T-cell (primary cell): ENCODE measurements at regions not wholly inside any gene's neighbourhood (a gene's known extent, or its start where the extent isn't known, plus 50 kb on each side); places are given as distances from the start of the nearest gene placed in this dataset.

Experiments used
- ATAC-seq, 4 experiments: fragments of 200-7000 bp in 3 of 4; fragments of 150-1000 bp in 1 of 4; cut with Tn5 transposase; replicated peaks in 1 of 4; 1 replicate in 3 of 4; 2 replicates in 1 of 4; pipeline ENCODE4 v1.10.0; 2021; ENCODE audit warnings: moderate library complexity in 3 of 4, mild to moderate bottlenecking in 2 of 4, moderate number of reproducible peaks in 1 of 4
- CTCF ChIA-PET, 2 donors: fragments of 300-600 bp; sonication (Branson Sonifier 250); formaldehyde crosslinking; loops; one replicate each; lab custom pipeline; 2022; ENCODE audit warnings: antibody characterized with exemption in 2 of 2; lab: Charles Lee
- POLR2A ChIA-PET, 2 donors: fragments of 300-600 bp; sonication (Branson Sonifier 250); formaldehyde crosslinking; loops; one replicate each; lab custom pipeline; 2022; ENCODE audit warnings: antibody characterized with exemption in 2 of 2; lab: Charles Lee
- DNase-seq, 35 experiments: peaks; one replicate each; pipeline versions ENCODE4 v3.0.0 to v3.0.0-alpha.2; 2013 to 2023
- H3K27ac ChIP-seq: one replicate; pipeline ENCODE4 v1.5.1; 2013; ENCODE audit warnings: low read length
- H3K27me3 ChIP-seq, 2 experiments: replicated peaks in 1 of 2; 1 replicate in 1 of 2; 2 replicates in 1 of 2; pipeline versions ENCODE4 v1.6.1 to v1.7.0; 2013; ENCODE audit warnings: low read length in 1 of 2, mixed read lengths in 1 of 2; ENCODE audit not compliant: control insufficient read depth in 2 of 2, insufficient read depth in 2 of 2; ENCODE audit errors: extremely low read depth in 1 of 2
- H3K36me3 ChIP-seq, 2 donors: 1 replicate in 1 of 2; 2 replicates in 1 of 2; pipeline versions ENCODE4 v1.6.1 to v1.7.0; 2013; ENCODE audit warnings: low read length in 1 of 2; ENCODE audit not compliant: control insufficient read depth in 2 of 2, insufficient read depth in 1 of 2; ENCODE audit errors: extremely low read depth in 1 of 2
- H3K4me1 ChIP-seq, 2 experiments: 1 replicate in 1 of 2; 2 replicates in 1 of 2; pipeline versions ENCODE4 v1.6.1 to v1.7.0; 2013; ENCODE audit warnings: low read length in 2 of 2, mixed read lengths in 1 of 2; ENCODE audit not compliant: insufficient read depth in 2 of 2, control insufficient read depth in 1 of 2; ENCODE audit errors: extremely low read depth in 1 of 2
- H3K4me3 ChIP-seq, 2 donors: 1 replicate in 1 of 2; 2 replicates in 1 of 2; pipeline versions ENCODE4 v1.5.1 to v1.7.0; 2013; ENCODE audit warnings: mild to moderate bottlenecking in 2 of 2, low read length in 1 of 2, moderate library complexity in 1 of 2; ENCODE audit not compliant: control insufficient read depth in 1 of 2; ENCODE audit errors: extremely low read depth in 1 of 2
- H3K9me3 ChIP-seq: 2 replicates; pipeline ENCODE4 v1.7.0; 2013
- H3K27ac Mint-ChIP-seq, 2 donors: one replicate each; pipeline ENCODE4 v1.8.0; 2020 to 2021; ENCODE audit warnings: mild to moderate bottlenecking in 2 of 2, mixed read lengths in 2 of 2
- H3K27me3 Mint-ChIP-seq, 2 donors: one replicate each; pipeline ENCODE4 v1.8.0; 2021 to 2022; ENCODE audit warnings: mixed read lengths in 2 of 2
- H3K36me3 Mint-ChIP-seq: one replicate; pipeline ENCODE4 v1.8.0; 2021; ENCODE audit warnings: mixed read lengths
- H3K4me1 Mint-ChIP-seq, 3 donors: one replicate each; pipeline ENCODE4 v1.8.0; 2020 to 2022; ENCODE audit warnings: mixed read lengths in 3 of 3, mild to moderate bottlenecking in 1 of 3
- H3K4me3 Mint-ChIP-seq, 3 donors: one replicate each; pipeline ENCODE4 v1.8.0; 2020 to 2022; ENCODE audit warnings: mild to moderate bottlenecking in 3 of 3, mixed read lengths in 3 of 3, moderate library complexity in 3 of 3
- H3K9me3 Mint-ChIP-seq, 3 donors: one replicate each; pipeline ENCODE4 v1.8.0; 2020 to 2022; ENCODE audit warnings: mixed read lengths in 3 of 3
- WGBS: methylation state at CpG from one replicate; pipeline ENCODE4 v1.1.5; 2013; ENCODE audit warnings: missing lambda C conversion rate; ENCODE audit not compliant: insufficient coverage; 5-methylcytosine and 5-hydroxymethylcytosine counted together

GRCh38 chr7:19203686-19204085, 58.5 kb upstream of the FERD3L start:
- ATAC-seq, result no peak
- Histone ChIP-seq H3K27ac (no peak overlapping the region), H3K36me3 (no peaks in the 10 kb centered on the region), H3K4me1 (no peaks in the 10 kb centered on the region), H3K27me3 (no peaks in the 10 kb centered on the region), H3K9me3 (no peaks in the 10 kb centered on the region), H3K4me3 (no peak overlapping the region)
- WGBS, result no CpG with 5 or more reads among the region's 4 CpGs
- H3K4me3 Mint-ChIP-seq, result no peak overlapping the region
- ChIA-PET POLR2A (no interaction called here), CTCF (no interaction called here)
- H3K9me3 Mint-ChIP-seq, result peaks cover 3 to 5% (median 5%) of the 10 kb centered on the region in 3 donors
- H3K36me3 Mint-ChIP-seq, result no peaks in the 10 kb centered on the region
- no peak for DNase-seq
- no peaks in the 10 kb centered on the region for H3K27me3 Mint-ChIP-seq
- H3K4me1 Mint-ChIP-seq, result no peaks in the 10 kb centered on the region
- no peak overlapping the region for H3K27ac Mint-ChIP-seq

GRCh38 chr7:19202599-19202998, 57.4 kb upstream of the FERD3L start:
- 75% methylated on average over 1 of the region's 2 CpGs for WGBS
- H3K4me1 ChIP-seq, result no peaks in the 10 kb centered on the region
- no peaks in the 10 kb centered on the region for H3K27me3 ChIP-seq
- H3K9me3 Mint-ChIP-seq, result peaks cover 3 to 5% (median 5%) of the 10 kb centered on the region in 3 donors
- H3K4me3 Mint-ChIP-seq, result no peak overlapping the region
- POLR2A ChIA-PET, result no interaction called here
- H3K36me3 ChIP-seq, result no peaks in the 10 kb centered on the region
- no peaks in the 10 kb centered on the region for H3K4me1 Mint-ChIP-seq
- H3K9me3 ChIP-seq, result no peaks in the 10 kb centered on the region
- CTCF ChIA-PET, result no interaction called here
- no peak overlapping the region for H3K4me3 ChIP-seq
- no peak for DNase-seq
- H3K36me3 Mint-ChIP-seq, result no peaks in the 10 kb centered on the region
- H3K27ac ChIP-seq, result no peak overlapping the region
- no peak for ATAC-seq
- H3K27me3 Mint-ChIP-seq, result no peaks in the 10 kb centered on the region
- no peak overlapping the region for H3K27ac Mint-ChIP-seq
